Stimulated activated CD4-positive, alpha-beta T cell treated with anti-CD3 and anti-CD28 coated beads, Interleukin-2, amount 100 ng/mL, for 24 hours (primary cell): ENCODE measurements at regions not wholly inside any gene's neighbourhood (a gene's known extent, or its start where the extent isn't known, plus 50 kb on each side); places are given as distances from the start of the nearest gene placed in this dataset.

Experiments used
- DNase-seq, 2 donors: peaks; one replicate each; pipeline ENCODE4 v3.0.0-alpha.2; 2020

DNA sequence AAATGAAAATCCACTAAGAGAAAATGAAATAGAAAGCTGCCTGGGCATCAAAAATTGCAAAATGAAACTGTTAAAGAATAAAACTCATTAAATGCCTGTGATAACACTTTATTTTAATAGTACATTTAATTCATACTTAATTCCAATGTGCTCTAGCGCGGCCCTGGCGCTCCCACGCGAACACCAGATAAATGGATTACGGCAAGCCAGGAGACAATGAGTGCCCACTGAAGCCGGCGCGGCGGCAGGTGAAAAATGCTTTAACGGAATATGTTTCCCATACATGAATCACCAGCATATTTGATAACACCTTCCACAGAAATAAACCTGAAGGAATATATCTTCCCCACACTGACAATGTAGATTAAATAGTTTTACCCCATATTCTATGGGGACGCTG, 245.5 kb downstream of the RBFOX3 start:
- DNase-seq, result no peak

DNA sequence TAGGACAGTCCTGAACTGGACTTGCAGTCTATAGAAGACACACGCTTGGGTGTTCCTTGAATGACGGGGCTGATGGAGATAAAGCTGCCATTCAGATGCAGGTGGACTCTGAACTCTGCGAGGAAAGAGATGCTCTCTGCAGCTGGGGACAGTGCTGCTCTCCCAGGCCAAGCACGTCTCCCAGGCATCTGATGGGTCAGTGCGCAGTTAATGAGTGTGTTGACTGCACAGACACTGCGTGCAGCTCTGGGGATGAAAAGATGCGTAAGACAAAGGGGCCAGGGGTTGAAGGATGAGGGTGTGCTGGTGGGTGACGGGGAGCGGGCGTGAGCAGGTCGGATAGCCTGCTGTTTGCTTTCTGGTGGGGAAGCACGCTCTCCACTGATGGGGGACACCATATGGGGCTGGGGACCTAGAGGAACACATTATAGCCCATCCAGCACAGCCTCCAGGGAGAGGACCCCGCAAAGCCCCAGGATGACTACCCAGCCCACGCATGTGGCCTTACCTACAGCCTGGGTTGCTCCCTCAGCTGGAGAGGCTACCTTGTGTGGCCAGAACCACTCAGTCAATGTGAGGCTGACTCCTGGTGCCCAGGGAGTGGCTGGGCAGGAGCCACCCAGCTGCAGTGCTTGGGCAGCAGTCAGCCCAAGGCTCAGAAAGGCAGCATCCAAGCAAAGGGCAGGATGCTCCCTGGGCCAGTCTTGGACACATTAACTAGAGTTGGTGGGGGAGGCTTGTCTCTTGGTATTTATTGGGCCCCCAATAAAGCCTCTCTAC, 246.3 kb downstream of the RBFOX3 start:
- no peak for DNase-seq

DNA sequence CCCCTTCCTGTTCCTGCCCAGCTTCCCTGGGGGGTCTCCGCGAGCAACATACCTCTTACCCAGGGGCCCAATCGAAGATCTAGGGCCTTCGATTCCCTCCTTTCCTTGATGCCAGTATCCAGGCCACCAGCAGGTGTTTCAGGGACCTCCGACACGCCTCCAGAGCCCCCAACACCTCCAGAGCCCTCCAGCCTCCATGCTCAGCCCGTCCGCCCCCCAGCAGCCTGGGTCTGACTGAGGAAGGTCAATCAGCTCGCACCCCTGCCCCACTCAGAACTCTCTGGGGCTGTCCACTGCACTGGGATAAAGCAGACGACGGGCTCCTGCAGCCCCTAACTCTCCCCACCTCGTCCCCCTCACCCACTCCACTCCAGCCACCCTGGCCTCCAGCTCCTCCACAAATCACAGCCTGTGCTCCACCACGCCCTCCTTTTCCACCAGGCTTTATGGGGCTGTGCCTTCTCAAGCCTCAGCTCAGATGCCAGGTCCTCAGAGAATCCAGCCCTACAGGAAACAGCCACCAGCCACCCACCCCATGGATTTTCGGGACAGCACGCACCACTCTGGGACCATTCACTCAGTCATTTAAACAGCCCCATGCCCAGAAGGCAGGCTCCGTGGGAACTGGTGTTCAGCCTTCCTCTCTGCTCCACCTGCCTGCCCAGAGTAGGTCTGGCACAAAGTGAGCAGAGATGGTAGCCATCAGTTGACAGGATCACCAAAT, 247.1 kb downstream of the RBFOX3 start:
- no peak for DNase-seq

GRCh38 chr17:79362772-79363305, 248.0 kb downstream of the RBFOX3 start:
- no peak for DNase-seq

DNA sequence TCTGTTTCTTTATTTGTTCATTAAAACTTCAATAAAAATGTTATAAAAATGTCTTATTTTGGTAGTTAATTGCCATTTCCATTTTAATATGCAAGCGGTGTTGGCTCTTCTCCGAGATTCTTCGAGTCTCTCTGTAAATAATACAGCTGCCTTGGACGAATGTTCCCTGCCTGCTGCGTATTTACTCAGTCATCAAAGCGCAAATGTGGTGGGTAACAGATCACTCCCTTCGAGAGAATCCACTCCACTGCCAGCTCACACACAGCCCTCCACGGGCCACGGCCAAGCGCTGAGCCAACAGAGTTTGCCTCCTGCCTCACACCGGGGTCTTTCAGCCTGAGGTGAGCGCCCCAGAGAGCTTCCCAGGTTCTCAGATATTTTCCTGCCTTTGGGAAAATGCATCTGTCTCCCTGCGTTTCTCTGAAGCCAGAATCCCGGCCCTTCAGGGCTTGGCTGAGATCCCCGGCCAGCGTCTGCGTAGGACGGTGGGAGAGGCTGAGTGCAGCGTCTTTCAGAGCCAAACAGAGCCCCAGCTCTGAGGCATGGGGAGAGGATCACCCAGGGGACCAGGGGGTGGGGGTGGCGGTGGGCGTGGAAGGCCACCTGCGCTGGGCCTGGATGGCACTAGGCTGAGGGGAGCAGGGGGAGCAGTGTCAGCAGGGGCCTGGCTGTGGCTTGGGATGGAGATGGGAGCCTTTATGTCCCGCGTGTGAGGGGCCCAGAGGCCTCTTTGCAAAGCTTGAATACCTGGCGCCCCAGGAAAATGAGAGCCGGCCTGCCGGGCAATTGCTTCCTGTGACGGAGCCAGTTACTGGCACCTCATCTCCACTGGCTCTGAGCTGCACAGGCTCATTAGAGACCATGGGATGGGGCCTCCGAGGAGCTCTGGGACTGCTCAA, 248.7 kb downstream of the RBFOX3 start:
- DNase-seq, result no peak

DNA sequence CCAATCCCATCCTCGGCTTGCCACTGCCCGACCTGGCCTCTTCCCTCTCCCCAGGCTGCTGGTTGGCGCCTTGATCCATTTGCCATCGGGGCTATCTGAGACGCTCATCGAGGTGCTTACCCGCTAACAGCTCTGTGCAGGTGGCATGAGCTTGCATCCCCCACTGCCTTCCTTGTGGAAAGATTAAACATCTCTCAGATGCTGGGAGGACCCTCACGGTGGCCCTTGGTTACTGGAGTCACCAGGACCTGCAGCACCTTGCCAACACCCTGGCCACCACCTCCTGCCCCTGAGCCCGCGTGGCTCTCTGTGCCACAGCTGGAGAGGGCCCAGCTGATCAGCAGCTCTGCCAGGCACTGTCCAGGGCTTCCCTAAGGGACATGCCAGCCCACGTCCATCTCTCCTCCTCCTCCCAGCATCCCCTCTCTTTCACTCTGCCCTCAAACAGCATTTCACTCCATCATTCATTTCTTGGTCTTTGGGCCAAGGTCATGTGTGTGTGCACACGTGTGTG, 249.6 kb downstream of the RBFOX3 start:
- no peak for DNase-seq

DNA sequence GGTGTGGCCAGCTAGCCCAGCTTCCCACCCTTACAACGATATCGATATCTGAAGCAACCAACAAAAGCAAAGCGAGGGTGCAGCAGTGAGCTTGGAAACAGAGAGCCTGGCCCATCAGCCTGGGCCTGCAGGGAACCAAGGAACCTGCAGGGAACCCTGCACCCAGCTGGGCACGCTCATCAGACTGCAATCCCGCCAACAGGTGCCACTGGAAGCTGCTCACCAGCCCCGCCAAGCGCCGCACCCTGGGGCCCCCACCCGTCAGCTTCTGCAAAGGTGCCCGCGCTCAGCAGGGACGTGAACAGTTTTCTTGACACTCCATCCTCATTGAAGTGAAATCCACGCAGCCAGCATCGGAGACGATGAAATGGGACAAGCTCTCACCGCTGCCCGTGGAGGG, 250.7 kb downstream of the RBFOX3 start:
- DNase-seq, result no peak

- DNase-seq, result no peak
These were observed 253.9 kb downstream of the RBFOX3 start for GRCh38 chr17:79356839-79357447.

DNA sequence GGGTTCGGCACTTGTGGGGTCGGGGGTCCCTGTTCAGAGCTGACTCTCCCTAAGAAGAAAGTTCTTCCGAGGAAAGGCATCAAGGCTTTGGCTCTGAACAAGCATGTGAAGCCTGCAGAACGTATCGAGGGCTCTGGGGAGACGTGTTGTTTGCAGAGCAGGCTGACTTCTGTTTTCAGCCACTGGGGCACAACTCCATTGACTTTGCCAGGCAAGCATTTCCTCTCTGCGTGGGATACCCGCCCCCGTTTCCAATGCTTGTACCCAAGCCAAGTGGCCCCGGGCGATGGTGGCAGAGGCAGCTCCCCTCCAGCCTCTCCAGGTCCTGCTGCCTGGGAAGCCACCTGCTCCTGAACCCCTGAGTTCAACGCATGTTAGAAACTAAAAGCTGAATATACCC, 255.7 kb downstream of the RBFOX3 start:
- DNase-seq, result no peak

- no peak for DNase-seq
These were observed 256.6 kb downstream of the RBFOX3 start for GRCh38 chr17:79354173-79354820.

DNA sequence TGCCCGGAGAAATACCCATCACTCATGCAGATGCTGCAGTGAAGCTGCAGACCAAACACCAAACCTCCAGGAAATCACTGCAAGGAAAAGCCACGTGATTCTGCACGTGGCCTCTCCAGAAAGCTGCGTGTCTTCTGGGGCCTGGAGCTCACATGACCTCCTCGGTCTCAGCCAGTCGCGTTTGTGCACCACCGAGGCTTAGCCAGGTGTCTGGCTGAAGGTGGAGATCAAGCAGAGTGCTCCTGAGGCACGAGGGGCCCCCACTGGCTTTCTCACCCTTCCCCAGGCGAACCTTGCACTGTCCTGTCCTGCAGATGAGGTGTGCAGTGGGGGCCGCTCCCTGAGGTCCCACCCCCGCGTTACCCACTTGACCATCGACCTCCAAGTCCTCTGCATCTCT, 257.3 kb downstream of the RBFOX3 start:
- no peak for DNase-seq

DNA sequence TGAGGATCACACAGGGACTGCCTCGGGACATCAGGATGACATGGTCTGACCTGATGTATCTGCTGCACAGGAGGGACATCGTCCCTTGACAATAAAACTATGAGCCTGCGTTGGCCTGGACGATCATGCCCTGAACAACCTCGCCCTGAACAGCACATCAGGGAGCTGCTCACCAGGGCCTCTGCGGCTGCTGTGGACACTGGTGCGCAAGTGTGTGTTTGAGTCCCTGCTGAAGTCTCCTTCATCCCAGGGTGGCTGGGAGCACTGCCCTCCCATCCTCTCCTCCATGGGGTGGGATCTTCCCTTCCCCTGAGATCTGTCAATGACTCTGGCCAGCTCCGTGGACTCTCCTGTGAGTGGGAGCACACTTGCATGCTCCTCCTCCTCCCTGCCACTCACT, 257.8 kb downstream of the RBFOX3 start:
- no peak for DNase-seq

GRCh38 chr17:79350533-79350932, 260.3 kb downstream of the RBFOX3 start:
- no peak for DNase-seq

GRCh38 chr17:79349506-79350400, 261.1 kb downstream of the RBFOX3 start:
- DNase-seq, result no peak

DNA sequence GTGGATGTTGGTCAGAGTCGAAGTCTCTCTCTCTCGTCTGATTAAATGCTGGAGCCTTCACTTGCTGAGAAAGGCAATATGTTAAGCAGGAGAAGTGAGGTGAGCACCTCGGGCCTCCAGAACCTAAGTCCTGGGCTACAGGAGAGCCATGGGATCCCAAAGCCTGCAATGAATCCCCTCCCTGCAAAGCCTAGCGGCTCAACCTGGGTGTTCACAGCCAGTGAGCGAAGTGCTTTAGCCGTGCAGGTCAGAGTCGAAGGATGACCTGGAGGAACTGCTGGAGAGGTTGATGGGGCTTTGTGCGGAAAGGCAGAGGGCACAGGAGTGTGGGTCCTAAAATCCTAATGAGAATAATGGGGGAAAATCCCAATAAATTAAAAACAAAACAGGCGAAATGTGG, 267.8 kb downstream of the ENGASE start:
- no peak for DNase-seq

DNA sequence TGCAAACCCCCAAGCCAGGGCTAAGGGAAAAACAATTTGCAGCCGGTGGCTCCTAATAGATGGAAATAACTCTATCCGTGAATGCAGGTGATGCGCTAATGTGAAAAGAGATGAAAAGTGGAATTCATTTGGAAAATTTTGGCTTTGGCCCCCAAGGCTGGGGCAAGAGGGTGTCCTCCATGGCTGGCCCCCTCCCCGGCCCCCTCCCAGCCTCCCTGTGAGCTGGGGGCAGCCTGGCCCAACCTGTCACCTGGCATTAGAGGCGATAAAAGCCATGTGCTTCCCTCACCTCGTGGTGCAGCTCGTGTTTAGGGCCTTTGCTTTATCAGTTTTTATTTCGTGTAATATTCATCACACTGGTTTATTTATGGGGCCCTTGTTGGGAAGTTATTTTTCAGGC, 267.2 kb downstream of the ENGASE start:
- DNase-seq, result no peak

DNA sequence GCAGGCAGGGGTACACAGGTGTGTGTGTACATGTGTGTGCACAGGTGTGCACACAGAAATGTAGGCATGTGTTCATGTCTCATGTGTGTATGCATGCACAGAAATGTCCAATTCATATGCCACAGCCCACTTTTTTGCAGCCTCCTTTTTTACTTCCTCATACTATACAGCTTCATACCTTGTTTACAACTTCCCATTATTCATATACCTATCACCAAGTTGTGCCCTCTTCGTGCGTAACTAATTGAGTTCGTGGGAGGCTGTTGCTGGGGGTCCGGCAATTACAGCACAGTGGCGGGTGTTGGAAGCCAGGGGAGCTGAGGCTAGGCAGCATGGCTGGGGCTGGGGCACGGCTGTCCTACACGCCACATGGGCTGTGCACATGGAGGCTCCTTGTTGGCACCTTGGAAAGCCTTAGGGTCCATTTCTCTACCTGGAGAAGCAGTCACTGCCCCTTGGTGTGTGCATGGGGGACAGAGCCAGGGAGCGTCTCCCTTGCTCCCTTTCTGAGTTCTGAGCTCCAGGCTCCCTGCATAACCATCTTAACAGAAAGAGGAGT, 266.7 kb downstream of the ENGASE start:
- DNase-seq, result no peak

DNA sequence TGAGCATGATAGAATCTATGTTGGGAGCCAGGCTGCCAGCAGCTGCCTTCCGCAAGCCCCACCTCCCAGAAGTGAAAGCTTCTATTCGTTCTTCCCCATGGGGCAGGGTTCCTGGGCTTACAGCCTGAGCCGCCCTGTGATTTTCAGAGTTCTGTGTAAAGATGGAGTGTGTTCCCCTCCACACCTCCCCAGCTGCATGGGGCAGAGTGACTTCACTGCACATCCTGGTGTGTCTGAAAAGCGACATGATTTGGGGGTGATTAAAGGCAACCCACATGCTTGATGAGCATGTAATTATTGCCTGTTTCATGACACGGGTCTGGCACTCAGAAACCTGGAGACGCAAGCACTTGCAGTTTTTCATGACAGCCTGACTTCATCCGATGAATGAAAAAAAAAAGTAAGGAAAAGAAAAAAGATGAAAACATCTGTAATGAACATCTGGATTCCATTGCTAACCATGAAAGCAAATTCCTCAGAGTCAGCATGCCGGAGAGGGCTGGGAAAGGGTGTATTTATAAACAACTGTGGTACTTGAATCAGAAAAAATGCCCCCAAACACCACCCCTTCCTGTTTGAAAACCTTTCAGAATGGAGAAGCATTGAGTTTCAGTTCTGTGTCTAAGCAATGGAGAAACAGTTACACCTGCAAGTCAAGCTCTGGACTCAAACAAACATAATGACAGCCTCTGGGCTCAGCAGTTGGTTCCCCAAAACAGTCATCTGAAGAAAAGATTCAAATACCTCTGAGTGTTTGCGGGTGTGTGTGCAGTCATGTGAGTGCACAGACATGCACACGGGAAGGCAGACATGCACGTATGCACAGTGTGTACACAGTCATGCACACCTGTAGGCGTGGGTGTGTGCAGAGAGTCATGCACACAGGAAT, 266.0 kb downstream of the ENGASE start:
- DNase-seq, result no peak

DNA sequence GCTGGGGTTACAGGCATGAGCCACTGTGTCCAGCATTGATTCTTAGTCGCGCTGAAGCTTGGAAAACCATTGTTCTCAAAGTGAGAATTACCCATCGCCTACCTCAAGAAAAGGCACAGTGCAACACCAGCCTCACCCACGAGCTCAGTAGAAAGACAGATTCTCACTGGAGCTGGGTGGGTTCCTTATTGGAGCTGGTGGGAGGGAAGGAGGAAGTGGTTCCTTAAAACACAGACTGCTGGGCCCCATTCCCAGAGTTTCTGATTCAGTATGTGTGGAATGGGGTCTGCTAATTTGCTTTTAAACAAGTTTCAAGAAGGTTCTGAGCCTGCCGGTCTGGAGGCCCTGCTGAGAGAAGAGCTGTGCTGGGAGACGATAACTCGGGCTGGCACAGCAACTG, 264.7 kb downstream of the ENGASE start:
- no peak for DNase-seq

DNA sequence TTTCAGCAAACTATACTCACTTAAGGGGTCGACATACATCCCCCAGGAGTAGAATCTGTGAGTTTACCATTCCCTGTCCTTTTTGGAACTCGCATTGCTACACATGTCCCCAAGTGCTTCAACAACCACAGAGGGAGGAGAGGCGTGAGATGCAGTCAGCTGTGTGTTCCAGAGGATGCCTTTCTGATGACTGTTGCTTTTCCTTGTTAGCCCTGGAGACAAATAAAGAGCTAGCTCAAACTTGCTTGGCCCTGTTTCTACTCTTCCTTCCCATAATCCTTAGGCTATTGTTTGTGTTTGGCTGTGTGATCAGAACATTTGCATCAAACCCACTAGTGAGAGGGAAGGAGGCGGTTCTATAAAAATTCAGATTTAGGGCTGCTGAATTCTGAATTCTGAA, 264.0 kb downstream of the ENGASE start:
- DNase-seq, result no peak
